GM12873 (cell line): ENCODE measurements at regions not wholly inside any gene's neighbourhood (a gene's known extent, or its start where the extent isn't known, plus 50 kb on each side); places are given as distances from the start of the nearest gene placed in this dataset.

Experiments used
- TF ChIP-seq, protein P1 (sequence below): IDR thresholded peaks from 2 replicates; pipeline ENCODE4 v1.5.1; 2012; ENCODE audit warnings: low read depth, mild to moderate bottlenecking, moderate library complexity, low read length, control low read depth; ENCODE audit not compliant: insufficient read depth; ENCODE audit errors: missing control alignments

DNA sequence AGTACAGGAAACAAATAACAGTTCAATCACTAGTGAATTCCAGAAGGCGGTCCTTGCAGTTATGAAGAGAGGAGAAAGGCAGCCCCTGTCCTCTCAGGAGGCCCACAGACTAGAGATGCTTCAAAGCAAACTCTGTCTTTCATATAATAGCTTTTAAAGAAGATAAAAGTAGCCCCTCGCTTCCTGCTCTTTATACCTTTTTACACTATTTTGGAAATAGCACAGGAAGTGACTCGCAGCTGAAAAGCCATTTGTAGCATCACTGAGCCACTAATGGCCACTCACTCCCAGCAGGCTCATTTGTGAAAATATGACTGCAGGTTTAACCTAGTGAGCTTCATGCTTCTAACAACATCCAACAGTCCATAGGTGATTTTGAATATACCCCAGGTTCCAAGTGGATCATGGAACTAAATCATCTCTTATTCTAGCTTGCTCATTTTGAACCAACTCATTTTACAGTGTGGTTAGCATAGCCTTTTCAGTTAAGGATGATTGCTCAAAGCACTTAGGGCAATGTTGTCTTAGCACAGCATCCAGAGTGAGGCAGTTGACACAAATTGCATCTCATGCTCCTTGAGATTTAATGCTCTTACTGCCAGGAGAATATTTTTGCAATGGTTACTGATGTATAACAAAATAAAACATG, 136.0 kb upstream of the NRSN1 start:
- TF ChIP-seq, protein P1, sequence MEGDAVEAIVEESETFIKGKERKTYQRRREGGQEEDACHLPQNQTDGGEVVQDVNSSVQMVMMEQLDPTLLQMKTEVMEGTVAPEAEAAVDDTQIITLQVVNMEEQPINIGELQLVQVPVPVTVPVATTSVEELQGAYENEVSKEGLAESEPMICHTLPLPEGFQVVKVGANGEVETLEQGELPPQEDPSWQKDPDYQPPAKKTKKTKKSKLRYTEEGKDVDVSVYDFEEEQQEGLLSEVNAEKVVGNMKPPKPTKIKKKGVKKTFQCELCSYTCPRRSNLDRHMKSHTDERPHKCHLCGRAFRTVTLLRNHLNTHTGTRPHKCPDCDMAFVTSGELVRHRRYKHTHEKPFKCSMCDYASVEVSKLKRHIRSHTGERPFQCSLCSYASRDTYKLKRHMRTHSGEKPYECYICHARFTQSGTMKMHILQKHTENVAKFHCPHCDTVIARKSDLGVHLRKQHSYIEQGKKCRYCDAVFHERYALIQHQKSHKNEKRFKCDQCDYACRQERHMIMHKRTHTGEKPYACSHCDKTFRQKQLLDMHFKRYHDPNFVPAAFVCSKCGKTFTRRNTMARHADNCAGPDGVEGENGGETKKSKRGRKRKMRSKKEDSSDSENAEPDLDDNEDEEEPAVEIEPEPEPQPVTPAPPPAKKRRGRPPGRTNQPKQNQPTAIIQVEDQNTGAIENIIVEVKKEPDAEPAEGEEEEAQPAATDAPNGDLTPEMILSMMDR: no peak

DNA sequence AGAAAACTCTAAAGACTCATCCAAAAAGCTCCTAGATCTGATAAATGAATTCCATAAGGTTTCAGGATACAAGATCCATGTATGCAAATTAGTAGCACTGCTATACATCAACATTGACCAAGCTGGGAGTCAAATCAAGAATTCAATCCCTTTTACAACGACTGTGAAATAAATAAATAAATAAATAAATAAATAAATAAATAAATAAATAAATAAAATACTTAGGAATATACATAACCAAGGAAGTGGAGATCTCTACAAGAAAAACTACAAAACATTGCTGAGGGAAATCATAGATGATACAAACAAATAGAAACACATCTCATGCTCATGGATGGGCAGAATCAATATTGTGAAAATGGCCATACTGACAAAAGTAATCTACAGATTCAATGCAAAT, 132.0 kb upstream of the NRSN1 start:
- TF ChIP-seq, protein P1: no peak

DNA sequence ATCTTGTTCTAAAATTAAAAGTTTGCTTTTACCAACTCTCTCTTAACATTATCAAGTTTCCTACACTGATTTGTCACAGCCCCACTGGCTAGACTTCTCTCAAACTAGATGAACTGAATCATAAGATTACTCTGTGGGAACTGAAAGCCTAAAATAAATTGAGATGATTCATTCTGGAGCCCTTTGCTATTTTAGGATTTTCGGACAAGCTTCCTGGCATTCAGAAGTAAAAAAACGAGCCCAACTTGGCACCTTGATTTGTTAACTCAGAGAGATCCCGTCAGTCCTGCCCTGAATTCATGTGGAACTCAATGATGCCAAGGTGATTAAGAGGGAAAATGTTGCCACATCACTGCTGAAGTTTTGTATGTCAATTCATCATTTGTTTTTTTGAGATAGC, 122.0 kb upstream of the NRSN1 start:
- TF ChIP-seq, protein P1: no peak

DNA sequence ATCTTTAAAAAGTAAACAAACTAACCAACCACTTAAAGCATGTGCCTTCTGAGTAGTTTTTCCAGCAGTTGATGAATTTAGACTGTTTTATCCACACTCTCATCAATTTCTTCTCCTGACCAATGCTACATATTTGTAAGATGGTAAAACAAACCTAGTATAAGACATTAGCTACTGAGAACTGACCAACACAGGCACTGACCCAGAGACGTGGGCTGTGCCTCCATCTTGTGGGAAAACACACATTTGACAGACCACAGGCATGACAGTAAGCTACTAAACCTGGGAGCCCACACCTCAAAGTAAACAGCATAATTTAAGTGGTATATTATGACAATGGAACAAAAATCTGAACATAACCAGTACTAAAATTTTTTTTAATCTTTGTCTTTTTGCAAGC, 121.4 kb upstream of the NRSN1 start:
- TF ChIP-seq, protein P1: no peak

DNA sequence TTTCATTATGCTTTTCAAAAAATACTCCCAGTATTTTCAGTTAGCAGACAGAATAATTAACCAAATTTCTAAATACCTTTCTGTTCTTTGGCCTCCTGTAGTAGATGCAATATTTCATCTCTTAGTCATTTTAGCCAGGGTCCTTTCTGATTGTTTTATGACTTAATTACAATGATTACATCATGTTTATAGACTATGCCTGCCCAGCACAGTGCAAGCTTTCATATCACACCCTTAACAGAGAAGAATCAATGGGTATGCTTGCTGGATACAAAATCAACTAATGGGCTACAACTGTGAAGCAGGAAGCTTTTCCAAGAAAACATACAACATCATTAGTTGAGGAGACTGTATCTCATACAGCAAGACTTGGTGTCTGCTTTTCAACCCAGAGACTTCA, 119.8 kb upstream of the NRSN1 start:
- TF ChIP-seq, protein P1: no peak

DNA sequence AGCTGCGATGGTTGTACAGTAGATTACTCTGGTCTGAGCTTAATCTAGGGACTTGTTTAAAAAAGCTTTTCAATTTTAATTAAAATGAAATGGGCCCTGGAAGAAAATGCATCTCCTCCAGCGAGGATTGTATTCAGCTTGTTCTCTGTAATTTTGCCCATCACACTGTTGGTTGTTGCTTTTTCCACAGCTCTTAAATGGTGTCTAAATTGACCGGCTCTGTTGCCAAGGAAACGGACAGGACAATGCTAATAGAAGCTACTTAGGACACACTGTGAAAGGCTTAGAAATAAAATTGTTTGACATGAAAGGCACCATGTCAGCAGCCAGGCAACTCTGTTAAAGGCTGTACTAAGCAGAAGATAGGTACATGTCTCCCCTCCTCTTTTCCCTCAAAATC, 116.7 kb upstream of the NRSN1 start:
- TF ChIP-seq, protein P1: no peak

DNA sequence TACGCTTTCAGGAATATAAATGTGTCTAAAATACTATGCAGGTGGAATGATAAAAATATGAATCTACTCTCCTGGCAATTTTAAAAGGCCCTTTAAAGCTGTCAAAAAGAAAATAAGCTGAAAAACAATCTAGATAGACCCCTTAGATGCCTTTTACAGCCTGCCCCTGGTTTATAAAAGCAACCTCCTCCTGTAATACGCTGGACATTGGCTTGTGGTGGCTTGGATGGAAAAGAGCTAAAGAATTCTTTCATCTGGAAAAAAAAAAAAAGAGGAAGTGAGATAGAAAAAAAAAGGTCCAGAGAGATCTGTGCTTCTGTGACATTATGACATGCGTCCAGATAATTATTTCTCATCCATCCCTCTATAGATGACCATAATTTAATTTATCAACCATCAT, 115.9 kb upstream of the NRSN1 start:
- TF ChIP-seq, protein P1: no peak
